ENCODE measurements at regions not wholly inside any gene's neighbourhood (a gene's known extent, or its start where the extent isn't known, plus 50 kb on each side); places are given as distances from the start of the nearest gene placed in this dataset.

- no peaks in the 10 kb centered on the region for H3K36me3 ChIP-seq (ENCODE audit: insufficient read depth, low read length)
- Mint-ChIP-seq H3K9me3 (no peaks in the 10 kb centered on the region), H3K4me3 (no peak overlapping the region), H3K4me1 (ENCODE audit: low read depth) (no peaks in the 10 kb centered on the region), H3K36me3 (ENCODE audit: low read depth) (no peaks in the 10 kb centered on the region), H3K27ac (no peak overlapping the region), H3K27me3 (no peaks in the 10 kb centered on the region)
- intact Hi-C loops (cut with DNase I, micrococcal nuclease) = no loop called here
- H3K9me3 ChIP-seq (ENCODE audit: control insufficient read depth in 1 of 2, insufficient read depth in 1 of 2, low read length in 2 of 2) = no peaks in the 10 kb centered on the region
- no peaks in the 10 kb centered on the region for H3K4me1 ChIP-seq (ENCODE audit: insufficient read depth, low read length)
- DNase-seq (no peak), ATAC-seq (ENCODE audit: poor library complexity) (no peak)
- H3K27ac ChIP-seq (ENCODE audit: low read depth in 1 of 2, low read length in 2 of 2) = no peak overlapping the region
- no peaks in the 10 kb centered on the region for H3K27me3 ChIP-seq (ENCODE audit: control insufficient read depth in 1 of 2, insufficient read depth in 2 of 2, low read length in 2 of 2)
- no peak for TF ChIP-seq CTCF (IDR thresholded peaks at IDR 0.05)
- POLR2A ChIA-PET = no interaction called here
- CTCF ChIA-PET = no interaction called here
- H3K4me3 ChIP-seq (ENCODE audit: low read length) = no peak overlapping the region
These were observed 246.8 kb upstream of the FMN2 start for GRCh38 chr1:239844833-239845232.

- Mint-ChIP-seq H3K36me3 (ENCODE audit: low read depth) (no peaks in the 10 kb centered on the region), H3K27me3 (no peaks in the 10 kb centered on the region), H3K4me1 (ENCODE audit: low read depth) (no peaks in the 10 kb centered on the region), H3K27ac (no peak overlapping the region), H3K4me3 (no peak overlapping the region), H3K9me3 (peaks cover 4% of the 10 kb centered on the region)
- H3K27me3 ChIP-seq (ENCODE audit: control insufficient read depth in 1 of 2, insufficient read depth in 2 of 2, low read length in 2 of 2) = no peaks in the 10 kb centered on the region
- H3K9me3 ChIP-seq (ENCODE audit: control insufficient read depth in 1 of 2, insufficient read depth in 1 of 2, low read length in 2 of 2) = no peaks in the 10 kb centered on the region
- intact Hi-C loops (cut with DNase I, micrococcal nuclease) = no loop called here
- POLR2A ChIA-PET = no interaction called here
- no peak for DNase-seq
- H3K27ac ChIP-seq (ENCODE audit: low read depth in 1 of 2, low read length in 2 of 2) = no peak overlapping the region
- no peaks in the 10 kb centered on the region for H3K4me1 ChIP-seq (ENCODE audit: insufficient read depth, low read length)
- no peaks in the 10 kb centered on the region for H3K36me3 ChIP-seq (ENCODE audit: insufficient read depth, low read length)
- H3K4me3 ChIP-seq (ENCODE audit: low read length) = no peak overlapping the region
- ATAC-seq (ENCODE audit: poor library complexity) = no peak
- TF ChIP-seq CTCF (IDR thresholded peaks at IDR 0.05) = no peak
- CTCF ChIA-PET = no interaction called here
These were observed 236.8 kb upstream of the FMN2 start for GRCh38 chr1:239854922-239855321.

- H3K27ac ChIP-seq (ENCODE audit: low read depth in 1 of 2, low read length in 2 of 2) = no peak overlapping the region
- no peaks in the 10 kb centered on the region for H3K9me3 ChIP-seq (ENCODE audit: control insufficient read depth in 1 of 2, insufficient read depth in 1 of 2, low read length in 2 of 2)
- Mint-ChIP-seq H3K4me3 (no peak overlapping the region), H3K36me3 (ENCODE audit: low read depth) (no peaks in the 10 kb centered on the region), H3K27ac (no peak overlapping the region), H3K9me3 (peaks cover 4% of the 10 kb centered on the region), H3K4me1 (ENCODE audit: low read depth) (no peaks in the 10 kb centered on the region), H3K27me3 (no peaks in the 10 kb centered on the region)
- no peak for TF ChIP-seq CTCF (IDR thresholded peaks at IDR 0.05)
- no peaks in the 10 kb centered on the region for H3K36me3 ChIP-seq (ENCODE audit: insufficient read depth, low read length)
- DNase-seq (no peak), ATAC-seq (ENCODE audit: poor library complexity) (no peak)
- intact Hi-C loops (cut with DNase I, micrococcal nuclease) = no loop called here
- H3K4me3 ChIP-seq (ENCODE audit: low read length) = no peak overlapping the region
- H3K27me3 ChIP-seq (ENCODE audit: control insufficient read depth in 1 of 2, insufficient read depth in 2 of 2, low read length in 2 of 2) = no peaks in the 10 kb centered on the region
- CTCF ChIA-PET = no interaction called here
- H3K4me1 ChIP-seq (ENCODE audit: insufficient read depth, low read length) = no peaks in the 10 kb centered on the region
- POLR2A ChIA-PET = no interaction called here
These were observed 235.6 kb upstream of the FMN2 start for GRCh38 chr1:239856067-239856466.

Data from CD4-positive, alpha-beta T cell (primary cell).